Brain microvascular endothelial cell (primary cell): ENCODE measurements at regions not wholly inside any gene's neighbourhood (a gene's known extent, or its start where the extent isn't known, plus 50 kb on each side); places are given as distances from the start of the nearest gene placed in this dataset.
A peak's percentile ranks its signal among the peaks of the same experiment; 100 is the strongest.

Source experiments
- DNase-seq: peaks from one replicate; pipeline ENCODE4 v3.0.0-alpha.2; 2020
- H3K27ac ChIP-seq: fragments of 250-450 bp; sonication (Bioruptor Pico); 2 replicates; pipeline ENCODE4 v1.5.1; 2020; ENCODE audit warnings: mild to moderate bottlenecking, moderate library complexity
- H3K27me3 ChIP-seq: fragments of 250-450 bp; sonication (Bioruptor Pico); replicated peaks from 2 replicates; pipeline ENCODE4 v1.5.1; 2020; ENCODE audit warnings: mild to moderate bottlenecking
- H3K36me3 ChIP-seq: fragments of 250-450 bp; sonication (Bioruptor Pico); replicated peaks from 2 replicates; pipeline ENCODE4 v1.5.1; 2020; ENCODE audit warnings: mild to moderate bottlenecking
- H3K4me3 ChIP-seq: 2 replicates; pipeline ENCODE4 v1.5.1; 2011; ENCODE audit warnings: low read depth, mild to moderate bottlenecking, control low read depth, low read length, moderate library complexity
- in situ Hi-C: cut with HindIII; loops from 2 replicates; pipeline ENCODE4 v1.10.0; 2017; ENCODE audit warnings: low sequenced_read_pairs, low pct_ligation_motif_present
- TF ChIP-seq, protein P1 (sequence below): IDR thresholded peaks from 2 replicates; pipeline ENCODE4 v1.5.1; 2011; ENCODE audit warnings: low read depth, mild to moderate bottlenecking, moderate library complexity, low read length, control low read depth, inconsistent platforms; ENCODE audit errors: missing control alignments

DNA sequence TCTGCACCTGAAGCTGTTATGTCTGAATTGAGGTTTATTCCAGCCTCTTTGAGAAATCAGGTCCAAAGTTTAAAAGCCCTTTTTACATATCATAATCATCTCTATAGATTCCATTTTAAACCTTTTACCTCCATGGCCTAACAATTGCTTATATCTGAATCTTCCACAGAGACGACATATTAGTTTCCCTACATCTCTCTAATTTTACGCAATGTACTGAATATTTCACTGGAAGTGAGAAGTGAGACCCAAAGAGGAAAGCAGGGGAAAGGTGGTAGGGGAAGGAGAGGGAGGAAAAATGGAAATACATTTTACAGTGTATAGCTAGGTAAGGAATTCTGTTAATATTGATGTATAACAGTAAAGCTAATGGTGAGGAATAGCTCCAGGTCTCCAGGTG, 189.6 kb downstream of the MZT1 start:
- H3K27me3 ChIP-seq = no peaks in the 10 kb centered on the region
- DNase-seq = no peak
- in situ Hi-C loops = no loop called here

DNA sequence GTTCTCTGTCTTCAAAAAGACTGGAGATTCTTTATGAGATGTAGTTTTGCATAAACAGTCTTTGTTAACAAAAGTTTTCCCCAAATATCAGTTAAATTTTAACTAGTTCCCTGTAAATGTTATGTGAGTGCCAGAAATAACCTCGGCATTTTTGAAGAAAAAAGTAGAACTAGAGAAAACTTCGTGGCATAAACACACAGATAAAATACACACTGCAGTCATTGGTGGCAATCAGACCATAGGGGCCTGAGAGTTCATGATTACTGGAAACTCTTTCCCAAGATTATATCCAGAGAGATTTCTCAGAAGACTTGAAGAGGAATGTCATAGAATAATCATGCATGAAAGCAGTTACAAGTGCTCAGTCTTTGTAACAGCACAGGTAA, 190.0 kb downstream of the MZT1 start:
- TF ChIP-seq, protein P1, sequence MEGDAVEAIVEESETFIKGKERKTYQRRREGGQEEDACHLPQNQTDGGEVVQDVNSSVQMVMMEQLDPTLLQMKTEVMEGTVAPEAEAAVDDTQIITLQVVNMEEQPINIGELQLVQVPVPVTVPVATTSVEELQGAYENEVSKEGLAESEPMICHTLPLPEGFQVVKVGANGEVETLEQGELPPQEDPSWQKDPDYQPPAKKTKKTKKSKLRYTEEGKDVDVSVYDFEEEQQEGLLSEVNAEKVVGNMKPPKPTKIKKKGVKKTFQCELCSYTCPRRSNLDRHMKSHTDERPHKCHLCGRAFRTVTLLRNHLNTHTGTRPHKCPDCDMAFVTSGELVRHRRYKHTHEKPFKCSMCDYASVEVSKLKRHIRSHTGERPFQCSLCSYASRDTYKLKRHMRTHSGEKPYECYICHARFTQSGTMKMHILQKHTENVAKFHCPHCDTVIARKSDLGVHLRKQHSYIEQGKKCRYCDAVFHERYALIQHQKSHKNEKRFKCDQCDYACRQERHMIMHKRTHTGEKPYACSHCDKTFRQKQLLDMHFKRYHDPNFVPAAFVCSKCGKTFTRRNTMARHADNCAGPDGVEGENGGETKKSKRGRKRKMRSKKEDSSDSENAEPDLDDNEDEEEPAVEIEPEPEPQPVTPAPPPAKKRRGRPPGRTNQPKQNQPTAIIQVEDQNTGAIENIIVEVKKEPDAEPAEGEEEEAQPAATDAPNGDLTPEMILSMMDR = no peak
- Histone ChIP-seq H3K27ac (no peak overlapping the region), H3K27me3 (no peaks in the 10 kb centered on the region), H3K4me3 (no peak overlapping the region), H3K36me3 (no peaks in the 10 kb centered on the region)
- no peak for DNase-seq
- in situ Hi-C loops = no loop called here

More for the DNA sequence above, 189.6 kb downstream of the MZT1 start:
- Histone ChIP-seq H3K36me3 (no peaks in the 10 kb centered on the region), H3K27ac (no peak overlapping the region), H3K4me3 (no peak overlapping the region)
- TF ChIP-seq, protein P1 = no peak

DNA sequence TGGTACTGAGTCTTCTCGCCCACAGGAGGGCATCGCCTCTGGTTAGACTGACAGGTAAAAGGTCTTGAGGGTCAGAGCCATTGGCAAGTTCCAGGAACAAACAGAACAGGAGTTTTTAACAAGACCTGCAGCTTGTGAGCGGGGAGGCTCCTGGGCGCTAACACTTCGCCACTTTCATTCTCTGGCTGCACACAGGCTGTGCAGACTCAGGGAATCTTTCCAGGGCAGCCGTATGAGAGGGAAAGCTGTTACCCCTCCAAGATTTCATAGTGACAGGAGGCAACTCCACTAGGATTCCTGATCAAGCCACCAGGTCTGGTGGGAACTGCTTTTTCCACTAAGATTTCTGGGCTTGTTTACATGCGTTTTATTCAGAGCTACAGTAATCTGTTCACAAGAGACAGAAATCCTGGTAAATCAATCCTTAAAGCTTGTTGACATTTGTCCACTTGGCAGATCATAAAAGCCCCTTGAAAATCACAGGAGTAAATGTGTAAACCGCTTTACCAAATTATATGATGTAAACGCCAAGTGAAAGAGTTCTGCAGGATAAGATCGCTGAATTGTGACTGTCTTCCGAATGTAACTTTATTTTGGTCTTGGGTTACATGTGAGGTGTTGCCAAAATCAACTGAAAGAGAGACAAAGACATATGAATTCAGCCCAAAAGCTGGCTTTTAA, 190.6 kb downstream of the MZT1 start:
- TF ChIP-seq, protein P1 = no peak
- no peaks in the 10 kb centered on the region for H3K36me3 ChIP-seq

DNA sequence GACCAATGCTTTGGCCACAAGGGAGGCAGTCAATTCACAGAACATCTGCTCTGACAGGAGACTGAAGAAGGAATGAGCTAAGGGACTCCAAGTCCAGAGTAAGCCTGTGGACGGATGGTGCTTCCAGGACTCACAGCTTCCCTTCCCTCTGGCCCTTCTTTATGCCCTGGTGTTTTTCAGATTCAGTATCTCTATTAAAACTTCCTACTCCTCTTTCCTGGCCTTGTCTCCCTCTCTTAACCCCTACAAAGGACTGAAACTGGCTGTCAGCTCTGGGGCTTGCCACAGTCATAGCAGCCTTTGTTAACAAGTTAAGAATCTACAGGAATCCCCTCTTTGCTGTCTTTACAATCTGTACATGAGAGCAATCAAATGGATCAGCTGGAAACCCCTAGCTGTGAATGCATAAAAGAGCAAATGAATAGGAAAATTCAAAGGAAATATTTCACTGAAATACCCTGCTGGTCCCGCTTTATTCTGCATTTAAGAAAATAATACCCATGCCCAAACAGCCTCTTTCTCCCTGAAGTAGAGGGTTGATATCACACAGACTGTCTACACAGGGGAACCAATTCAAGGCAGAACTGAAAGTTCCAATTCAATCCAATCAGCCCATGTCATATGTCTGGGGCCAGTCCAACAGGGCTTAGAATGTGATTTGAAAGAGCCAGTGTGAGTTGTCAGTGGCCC, 192.3 kb downstream of the MZT1 start:
- Histone ChIP-seq H3K36me3 (no peaks in the 10 kb centered on the region), H3K4me3 (no peak overlapping the region), H3K27ac (no peak overlapping the region), H3K27me3 (no peaks in the 10 kb centered on the region)
- in situ Hi-C loops = no loop called here
- DNase-seq = no peak
- TF ChIP-seq, protein P1 = no peak

More for the DNA sequence above, 190.6 kb downstream of the MZT1 start:
- Histone ChIP-seq H3K27me3 (no peaks in the 10 kb centered on the region), H3K4me3 (no peak overlapping the region), H3K27ac (no peak overlapping the region)
- no peak for DNase-seq
- in situ Hi-C loops = no loop called here

DNA sequence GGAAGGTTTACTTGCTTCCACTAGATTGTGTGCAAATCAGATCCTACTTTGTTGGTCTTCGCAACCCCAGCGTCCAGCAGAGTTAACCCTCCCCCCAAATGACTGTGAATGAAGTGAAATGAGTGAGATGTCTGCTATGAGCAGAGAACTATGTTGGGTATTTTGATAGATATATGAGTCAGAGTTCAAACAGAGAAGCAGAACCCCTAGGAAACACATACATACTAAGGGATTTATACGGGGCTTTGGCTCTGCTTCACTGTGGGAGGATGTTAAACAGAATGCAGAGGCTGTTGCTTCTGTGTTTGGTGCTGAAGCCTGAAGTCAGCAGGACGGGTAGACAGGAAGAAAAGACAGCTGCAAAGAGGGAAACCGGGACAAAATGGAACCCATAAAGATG, 197.0 kb downstream of the MZT1 start:
- DNase-seq = peak; percentile 83
- H3K27me3 ChIP-seq = no peaks in the 10 kb centered on the region
- no peak overlapping the region for H3K4me3 ChIP-seq
- in situ Hi-C loops = no loop called here
- TF ChIP-seq, protein P1 = no peak
- H3K27ac ChIP-seq = peak overlapping the region; percentile 68
- no peaks in the 10 kb centered on the region for H3K36me3 ChIP-seq
